ENCODE measurements at regions not wholly inside any gene's neighbourhood (a gene's known extent, or its start where the extent isn't known, plus 50 kb on each side); places are given as distances from the start of the nearest gene placed in this dataset.

GRCh38 chr3:162166543-162166942 is 669.9 kb downstream of the OTOL1 start:
- no peak for TF ChIP-seq ZBTB33 (IDR thresholded peaks at IDR 0.05; ENCODE audit: borderline replicate concordance, low read depth)
- no peak for TF ChIP-seq RFX5 (IDR thresholded peaks at IDR 0.05; ENCODE audit: low read length)
- no peak for TF ChIP-seq CHD2 (IDR thresholded peaks at IDR 0.05; ENCODE audit: low read length, partially characterized antibody)
- TF ChIP-seq CTCF (IDR thresholded peaks at IDR 0.05) = no peak
- TF ChIP-seq SMC3 (IDR thresholded peaks at IDR 0.05; ENCODE audit: low read depth, low read length) = no peak
- TF ChIP-seq NFIC (IDR thresholded peaks at IDR 0.05; ENCODE audit: borderline replicate concordance) = no peak
- no peak for TF ChIP-seq MXI1 (IDR thresholded peaks at IDR 0.05; ENCODE audit: low read depth, low read length)
- TF ChIP-seq FOXJ3 (CRISPR knock-in tag; IDR thresholded peaks at IDR 0.05) = no peak
- no peak for TF ChIP-seq ELF1 (IDR thresholded peaks at IDR 0.05)
- TF ChIP-seq, protein P1, sequence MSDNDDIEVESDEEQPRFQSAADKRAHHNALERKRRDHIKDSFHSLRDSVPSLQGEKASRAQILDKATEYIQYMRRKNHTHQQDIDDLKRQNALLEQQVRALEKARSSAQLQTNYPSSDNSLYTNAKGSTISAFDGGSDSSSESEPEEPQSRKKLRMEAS (IDR thresholded peaks at IDR 0.05; ENCODE audit: low read depth) = no peak
- no peak for TF ChIP-seq USF2 (IDR thresholded peaks at IDR 0.05; ENCODE audit: borderline replicate concordance, low read depth, low read length)
- TF ChIP-seq NRF1 (IDR thresholded peaks at IDR 0.05; ENCODE audit: low read depth, low read length) = no peak
- TF ChIP-seq FOSL2 (IDR thresholded peaks at IDR 0.05; ENCODE audit: borderline replicate concordance, low read depth) = no peak
- no peak for TF ChIP-seq EZH2phosphoT487 (IDR thresholded peaks at IDR 0.05; ENCODE audit: borderline replicate concordance, low read depth)
- TF ChIP-seq, protein P2, sequence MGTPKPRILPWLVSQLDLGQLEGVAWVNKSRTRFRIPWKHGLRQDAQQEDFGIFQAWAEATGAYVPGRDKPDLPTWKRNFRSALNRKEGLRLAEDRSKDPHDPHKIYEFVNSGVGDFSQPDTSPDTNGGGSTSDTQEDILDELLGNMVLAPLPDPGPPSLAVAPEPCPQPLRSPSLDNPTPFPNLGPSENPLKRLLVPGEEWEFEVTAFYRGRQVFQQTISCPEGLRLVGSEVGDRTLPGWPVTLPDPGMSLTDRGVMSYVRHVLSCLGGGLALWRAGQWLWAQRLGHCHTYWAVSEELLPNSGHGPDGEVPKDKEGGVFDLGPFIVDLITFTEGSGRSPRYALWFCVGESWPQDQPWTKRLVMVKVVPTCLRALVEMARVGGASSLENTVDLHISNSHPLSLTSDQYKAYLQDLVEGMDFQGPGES (IDR thresholded peaks at IDR 0.05; ENCODE audit: low read depth, low read length) = no peak
- no peaks in the 10 kb centered on the region for H3K9me2 ChIP-seq
- DNase-seq = no peak
- H3K4me1 ChIP-seq (ENCODE audit: control insufficient read depth in 1 of 2, insufficient read depth in 2 of 2, low read depth in 1 of 2, low read length in 1 of 2) = peaks cover 0 to 21% of the 10 kb centered on the region in 2 experiments; a peak in 1 of 4 replicates
- CTCF ChIA-PET = no interaction called here
- no peak overlapping the region for H3K4me3 ChIP-seq (ENCODE audit: low read depth in 2 of 2, low read length in 1 of 2)
- POLR2A ChIA-PET = no interaction called here
- no peaks in the 10 kb centered on the region for H3K79me2 ChIP-seq (ENCODE audit: insufficient read depth)
- H3K36me3 ChIP-seq (replicated peaks in 1 of 2; ENCODE audit: control insufficient read depth in 1 of 2, insufficient read depth in 2 of 2, low read length in 1 of 2) = no peaks in the 10 kb centered on the region
- no peaks in the 10 kb centered on the region for H3F3A ChIP-seq (replicated peaks; ENCODE audit: insufficient read depth)
- H3K27me3 ChIP-seq (ENCODE audit: insufficient read depth) = no peaks in the 10 kb centered on the region
- no peaks in the 10 kb centered on the region for H3K9me3 ChIP-seq
- H3K9ac ChIP-seq = no peak overlapping the region
- H3K27ac ChIP-seq (ENCODE audit: low read depth in 2 of 2, low read length in 1 of 2) = no peak overlapping the region
- H3K4me2 ChIP-seq = no peak overlapping the region
- H2AFZ ChIP-seq (ENCODE audit: low read depth) = peak overlapping the region; percentile 27; the same call in 1 of the 2 replicates
- no peaks in the 10 kb centered on the region for H4K20me1 ChIP-seq (ENCODE audit: insufficient read depth)
- WGBS (ENCODE audit: low lambda C conversion rate) = 58% methylated on average over 3 of the region's 3 CpGs
